Astrocyte (in vitro differentiated cells and primary cell): ENCODE measurements at regions not wholly inside any gene's neighbourhood (a gene's known extent, or its start where the extent isn't known, plus 50 kb on each side); places are given as distances from the start of the nearest gene placed in this dataset.

ENCODE experiments used
- EZH2 ChIP-seq: IDR thresholded peaks from 2 replicates; pipeline ENCODE4 v1.6.1; 2012; ENCODE audit warnings: mild to moderate bottlenecking, low read length, inconsistent platforms; ENCODE audit not compliant: insufficient read depth
- TF ChIP-seq, protein P1 (sequence below): IDR thresholded peaks from 2 replicates; pipeline ENCODE4 v1.5.1; 2011; ENCODE audit warnings: low read depth, mild to moderate bottlenecking, inconsistent platforms, low read length, moderate library complexity; ENCODE audit not compliant: insufficient read depth

DNA sequence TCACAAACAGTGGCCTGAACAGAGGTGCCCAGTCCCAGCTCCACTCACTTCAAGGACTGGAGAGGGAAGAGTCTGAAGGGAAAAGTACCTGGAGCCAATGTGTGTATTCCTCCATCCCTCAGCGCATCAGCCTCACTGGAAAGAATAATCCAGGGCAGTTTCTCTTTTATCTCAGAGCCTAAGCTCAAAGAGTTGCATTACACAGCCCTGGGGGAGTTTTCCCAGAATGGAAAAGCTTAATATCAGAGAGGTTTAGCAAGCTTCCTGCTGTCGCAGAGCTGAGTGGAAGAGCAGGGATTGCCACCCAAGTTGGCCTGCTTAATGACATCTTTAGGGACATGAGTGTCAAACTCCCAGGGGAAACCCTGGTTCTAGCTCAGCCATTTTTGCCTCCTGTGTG, 80.4 kb upstream of the MSX1 start:
- TF ChIP-seq, protein P1, sequence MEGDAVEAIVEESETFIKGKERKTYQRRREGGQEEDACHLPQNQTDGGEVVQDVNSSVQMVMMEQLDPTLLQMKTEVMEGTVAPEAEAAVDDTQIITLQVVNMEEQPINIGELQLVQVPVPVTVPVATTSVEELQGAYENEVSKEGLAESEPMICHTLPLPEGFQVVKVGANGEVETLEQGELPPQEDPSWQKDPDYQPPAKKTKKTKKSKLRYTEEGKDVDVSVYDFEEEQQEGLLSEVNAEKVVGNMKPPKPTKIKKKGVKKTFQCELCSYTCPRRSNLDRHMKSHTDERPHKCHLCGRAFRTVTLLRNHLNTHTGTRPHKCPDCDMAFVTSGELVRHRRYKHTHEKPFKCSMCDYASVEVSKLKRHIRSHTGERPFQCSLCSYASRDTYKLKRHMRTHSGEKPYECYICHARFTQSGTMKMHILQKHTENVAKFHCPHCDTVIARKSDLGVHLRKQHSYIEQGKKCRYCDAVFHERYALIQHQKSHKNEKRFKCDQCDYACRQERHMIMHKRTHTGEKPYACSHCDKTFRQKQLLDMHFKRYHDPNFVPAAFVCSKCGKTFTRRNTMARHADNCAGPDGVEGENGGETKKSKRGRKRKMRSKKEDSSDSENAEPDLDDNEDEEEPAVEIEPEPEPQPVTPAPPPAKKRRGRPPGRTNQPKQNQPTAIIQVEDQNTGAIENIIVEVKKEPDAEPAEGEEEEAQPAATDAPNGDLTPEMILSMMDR: no peak
- TF ChIP-seq EZH2: no peak
